ENCODE measurements at regions not wholly inside any gene's neighbourhood (a gene's known extent, or its start where the extent isn't known, plus 50 kb on each side); places are given as distances from the start of the nearest gene placed in this dataset.

DNA sequence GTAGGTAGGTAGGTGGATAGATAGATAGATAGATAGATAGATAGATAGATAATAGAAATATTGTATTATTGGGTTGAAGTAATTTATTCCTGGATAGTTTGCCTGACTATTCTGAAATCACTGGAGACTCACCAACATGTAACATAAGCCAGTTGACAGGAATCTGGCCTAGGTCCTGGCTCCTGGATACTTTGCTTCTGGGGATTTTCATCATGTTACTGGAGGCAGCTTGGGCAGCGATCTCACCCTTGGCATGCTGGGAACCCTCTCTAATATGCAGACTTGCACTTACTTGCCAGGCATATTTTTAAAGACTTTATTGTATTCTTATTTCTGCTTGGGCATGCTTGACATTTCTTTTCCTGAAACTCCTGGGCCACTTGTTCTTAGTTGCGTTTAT is 709.1 kb upstream of the FZD8 start:
- POLR2A ChIA-PET, result no interaction called here
- Histone ChIP-seq H3K36me3 (replicated peaks in 1 of 2; ENCODE audit: control extremely low read depth in 1 of 2, control insufficient read depth in 1 of 2, extremely low read depth in 1 of 2, insufficient read depth in 2 of 2, low read length in 1 of 2) (no peaks in the 10 kb centered on the region), H3K27me3 (replicated peaks in 1 of 4; ENCODE audit: control extremely low read depth in 1 of 4, control insufficient read depth in 3 of 4, insufficient read depth in 4 of 4, low read length in 3 of 4) (no peaks in the 10 kb centered on the region), H3K9me3 (ENCODE audit: control extremely low read depth in 1 of 3, control insufficient read depth in 2 of 3, insufficient read depth in 1 of 3, low read length in 2 of 3) (peaks cover 0 to 3% (median 0%) of the 10 kb centered on the region in 3 donors), H2AFZ (ENCODE audit: insufficient read depth, low read depth, low read length, poor library complexity, severe bottlenecking) (no peak overlapping the region), H4K20me1 (ENCODE audit: control insufficient read depth, insufficient read depth, low read length, poor library complexity, severe bottlenecking) (no peaks in the 10 kb centered on the region), H3K4me2 (replicated peaks; ENCODE audit: low read depth, low read length, poor library complexity, severe bottlenecking) (no peak overlapping the region), H3K9ac (ENCODE audit: low read length) (no peak overlapping the region), H3K4me3 (ENCODE audit: control extremely low read depth in 1 of 5, extremely low read depth in 1 of 5, insufficient read depth in 1 of 5, low read depth in 2 of 5, low read length in 4 of 5) (no peak overlapping the region), H3K27ac (ENCODE audit: low read length in 2 of 2) (no peak overlapping the region), H3K79me2 (ENCODE audit: control insufficient read depth, insufficient read depth, low read length) (no peaks in the 10 kb centered on the region), H3K4me1 (ENCODE audit: control insufficient read depth in 2 of 2, insufficient read depth in 2 of 2, low read length in 2 of 2) (no peaks in the 10 kb centered on the region)
- no peak overlapping the region for H3K4me3 Mint-ChIP-seq
- TF ChIP-seq CTCF (IDR thresholded peaks at IDR 0.05) (no peak), EZH2 (IDR thresholded peaks at IDR 0.05; ENCODE audit: borderline replicate concordance, insufficient read depth, low read depth, low read length, poor library complexity, severe bottlenecking) (no peak)
- H3K4me1 Mint-ChIP-seq, result no peaks in the 10 kb centered on the region
- no peak overlapping the region for H3K27ac Mint-ChIP-seq
- CTCF ChIA-PET, result no interaction called here
- no peaks in the 10 kb centered on the region for H3K27me3 Mint-ChIP-seq
- whole genome bisulfite sequencing (ENCODE audit: insufficient coverage), result no CpG with 5 or more reads among the region's 2 CpGs
- ATAC-seq (ENCODE audit: low read depth) (no peak), DNase-seq (no peak)
- intact Hi-C loops (cut with micrococcal nuclease), result no loop called here
- no peaks in the 10 kb centered on the region for H3K9me3 Mint-ChIP-seq (ENCODE audit: insufficient read depth)

DNA sequence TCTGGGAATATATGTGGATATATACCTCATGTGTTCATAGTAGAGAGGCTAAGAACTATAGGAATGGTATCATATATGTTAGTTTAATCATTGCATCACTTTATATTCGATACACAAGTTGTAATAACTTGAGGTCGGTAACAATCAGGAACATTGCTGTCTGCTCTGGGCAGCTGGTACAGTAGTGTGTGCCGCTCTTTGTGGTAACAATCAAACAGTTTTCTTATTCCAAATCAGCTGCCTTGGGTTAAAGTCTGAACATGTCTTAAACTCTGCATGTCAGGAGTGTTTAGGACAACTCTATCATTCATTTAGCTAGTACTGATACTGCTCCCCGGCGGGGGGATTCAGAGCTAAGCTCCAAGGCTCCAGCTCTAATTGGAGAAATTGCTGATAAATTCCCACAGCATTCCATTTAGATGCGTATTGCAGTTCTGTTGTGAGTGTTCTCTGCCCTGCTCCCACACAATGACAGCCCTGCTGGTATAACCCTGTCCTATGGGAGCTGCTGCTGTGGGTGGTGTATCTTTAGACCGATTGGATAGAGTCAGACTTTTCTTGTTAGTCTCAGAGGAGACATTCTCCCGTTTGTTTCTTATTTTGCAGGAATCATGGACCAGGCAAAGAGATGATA is 707.5 kb upstream of the FZD8 start:
- ChIA-PET CTCF (no interaction called here), POLR2A (no interaction called here)
- H4K20me1 ChIP-seq (ENCODE audit: control insufficient read depth, insufficient read depth, low read length, poor library complexity, severe bottlenecking), result no peaks in the 10 kb centered on the region
- H3K79me2 ChIP-seq (ENCODE audit: control insufficient read depth, insufficient read depth, low read length), result no peaks in the 10 kb centered on the region
- H3K4me1 ChIP-seq (ENCODE audit: control insufficient read depth in 2 of 2, insufficient read depth in 2 of 2, low read length in 2 of 2), result no peaks in the 10 kb centered on the region
- H3K9ac ChIP-seq (ENCODE audit: low read length), result no peak overlapping the region
- no peak overlapping the region for H3K4me2 ChIP-seq (replicated peaks; ENCODE audit: low read depth, low read length, poor library complexity, severe bottlenecking)
- no peaks in the 10 kb centered on the region for H3K36me3 ChIP-seq (replicated peaks in 1 of 2; ENCODE audit: control extremely low read depth in 1 of 2, control insufficient read depth in 1 of 2, extremely low read depth in 1 of 2, insufficient read depth in 2 of 2, low read length in 1 of 2)
- no peak overlapping the region for H2AFZ ChIP-seq (ENCODE audit: insufficient read depth, low read depth, low read length, poor library complexity, severe bottlenecking)
- H3K4me3 Mint-ChIP-seq, result no peak overlapping the region
- no peak for DNase-seq
- H3K27ac ChIP-seq (ENCODE audit: low read length in 2 of 2), result no peak overlapping the region
- WGBS (ENCODE audit: insufficient coverage), result 89% methylated on average over 4 of the region's 8 CpGs
- H3K4me1 Mint-ChIP-seq, result no peaks in the 10 kb centered on the region
- H3K27me3 ChIP-seq (replicated peaks in 1 of 4; ENCODE audit: control extremely low read depth in 1 of 4, control insufficient read depth in 3 of 4, insufficient read depth in 4 of 4, low read length in 3 of 4), result no peaks in the 10 kb centered on the region
- H3K27ac Mint-ChIP-seq, result no peak overlapping the region
- intact Hi-C loops (cut with micrococcal nuclease), result no loop called here
- no peaks in the 10 kb centered on the region for H3K27me3 Mint-ChIP-seq
- TF ChIP-seq EZH2 (IDR thresholded peaks at IDR 0.05; ENCODE audit: borderline replicate concordance, insufficient read depth, low read depth, low read length, poor library complexity, severe bottlenecking) (no peak), CTCF (IDR thresholded peaks at IDR 0.05) (no peak)
- no peaks in the 10 kb centered on the region for H3K9me3 Mint-ChIP-seq (ENCODE audit: insufficient read depth)
- no peak for ATAC-seq (ENCODE audit: low read depth)
- peaks cover 0 to 3% (median 0%) of the 10 kb centered on the region in 3 donors for H3K9me3 ChIP-seq (ENCODE audit: control extremely low read depth in 1 of 3, control insufficient read depth in 2 of 3, insufficient read depth in 1 of 3, low read length in 2 of 3)
- no peak overlapping the region for H3K4me3 ChIP-seq (ENCODE audit: control extremely low read depth in 1 of 5, extremely low read depth in 1 of 5, insufficient read depth in 1 of 5, low read depth in 2 of 5, low read length in 4 of 5)

Data from B cell (primary cell).